Astrocyte of the spinal cord (primary cell): ENCODE measurements at regions not wholly inside any gene's neighbourhood (a gene's known extent, or its start where the extent isn't known, plus 50 kb on each side); places are given as distances from the start of the nearest gene placed in this dataset.
A peak's percentile ranks its signal among the peaks of the same experiment; 100 is the strongest.

Experiments used
- DNase-seq: peaks from one replicate; pipeline ENCODE4 v3.0.0; 2011; ENCODE audit warnings: low read depth, low spot score
- H3K4me3 ChIP-seq: 2 replicates; pipeline ENCODE4 v1.5.1; 2011; ENCODE audit warnings: low read depth, mild to moderate bottlenecking, low read length, moderate library complexity
- in situ Hi-C: cut with HindIII; loops from 2 replicates; pipeline ENCODE4 v1.10.0; 2017; ENCODE audit warnings: low sequenced_read_pairs
- TF ChIP-seq, protein P1 (sequence below): IDR thresholded peaks from 2 replicates; pipeline ENCODE4 v1.5.1; 2012; ENCODE audit warnings: low read depth, mild to moderate bottlenecking, low read length, inconsistent platforms

DNA sequence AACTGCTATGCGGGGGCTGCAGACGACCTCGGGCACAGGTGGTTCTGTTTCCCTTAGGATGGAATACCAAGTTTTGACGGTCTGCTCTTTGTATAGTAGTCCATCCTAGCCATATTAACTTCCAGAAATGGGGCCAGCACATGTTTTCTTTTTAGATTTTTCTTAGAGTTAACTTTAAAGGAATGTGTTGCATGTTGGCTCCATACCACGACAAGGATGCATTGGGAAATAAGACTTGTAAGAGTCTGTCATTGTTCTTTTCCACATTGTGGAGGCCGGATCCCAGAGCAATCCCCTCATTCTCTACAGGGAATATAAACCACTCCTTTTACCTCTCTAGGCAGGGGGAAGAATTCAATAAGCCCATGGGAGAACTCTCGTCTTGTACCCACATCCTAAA, 87.1 kb upstream of the PLSCR4 start:
- DNase-seq = no peak

DNA sequence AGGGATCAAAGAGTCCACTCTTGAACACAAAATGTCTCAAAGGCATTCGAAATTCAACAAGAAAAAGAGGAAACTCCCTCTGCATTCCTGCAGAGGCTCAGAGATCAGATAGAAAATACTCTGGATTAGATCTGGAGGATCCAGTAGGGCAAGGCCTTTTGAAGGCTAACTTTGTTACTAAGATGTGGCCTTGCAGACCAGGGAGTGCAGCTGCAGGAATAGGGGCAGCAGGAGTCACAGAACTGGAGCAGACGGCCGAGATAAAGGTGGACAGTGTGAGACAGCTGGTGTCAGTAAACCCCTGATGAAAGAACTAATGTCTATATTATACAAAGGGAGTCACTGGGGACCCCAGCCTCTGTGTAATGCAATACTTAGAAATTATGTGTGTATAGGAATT, 84.5 kb upstream of the PLSCR4 start:
- in situ Hi-C loops = no loop called here
- no peak for DNase-seq

More for the DNA sequence above, 87.1 kb upstream of the PLSCR4 start:
- in situ Hi-C loops = no loop called here
- TF ChIP-seq, protein P1, sequence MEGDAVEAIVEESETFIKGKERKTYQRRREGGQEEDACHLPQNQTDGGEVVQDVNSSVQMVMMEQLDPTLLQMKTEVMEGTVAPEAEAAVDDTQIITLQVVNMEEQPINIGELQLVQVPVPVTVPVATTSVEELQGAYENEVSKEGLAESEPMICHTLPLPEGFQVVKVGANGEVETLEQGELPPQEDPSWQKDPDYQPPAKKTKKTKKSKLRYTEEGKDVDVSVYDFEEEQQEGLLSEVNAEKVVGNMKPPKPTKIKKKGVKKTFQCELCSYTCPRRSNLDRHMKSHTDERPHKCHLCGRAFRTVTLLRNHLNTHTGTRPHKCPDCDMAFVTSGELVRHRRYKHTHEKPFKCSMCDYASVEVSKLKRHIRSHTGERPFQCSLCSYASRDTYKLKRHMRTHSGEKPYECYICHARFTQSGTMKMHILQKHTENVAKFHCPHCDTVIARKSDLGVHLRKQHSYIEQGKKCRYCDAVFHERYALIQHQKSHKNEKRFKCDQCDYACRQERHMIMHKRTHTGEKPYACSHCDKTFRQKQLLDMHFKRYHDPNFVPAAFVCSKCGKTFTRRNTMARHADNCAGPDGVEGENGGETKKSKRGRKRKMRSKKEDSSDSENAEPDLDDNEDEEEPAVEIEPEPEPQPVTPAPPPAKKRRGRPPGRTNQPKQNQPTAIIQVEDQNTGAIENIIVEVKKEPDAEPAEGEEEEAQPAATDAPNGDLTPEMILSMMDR = no peak
- no peak overlapping the region for H3K4me3 ChIP-seq

DNA sequence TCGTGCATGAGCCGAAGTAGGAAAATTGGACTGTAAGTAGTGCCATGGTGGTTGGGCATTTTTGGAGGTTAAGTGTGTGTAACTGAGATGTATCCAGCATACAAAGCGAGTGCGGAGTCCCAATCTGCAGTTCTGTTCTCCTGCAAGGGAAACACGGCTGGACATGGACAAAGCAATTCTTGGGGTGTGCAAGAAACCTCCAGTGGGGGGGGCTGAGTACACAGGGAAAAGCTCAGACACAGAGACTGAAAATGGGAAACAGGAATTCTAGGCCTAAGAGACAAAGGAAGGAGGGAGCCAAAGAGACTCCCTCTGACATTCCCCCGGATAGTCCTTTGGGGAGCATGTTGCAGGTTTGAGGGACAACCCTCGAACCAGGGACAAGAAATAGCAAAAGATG, 83.2 kb upstream of the PLSCR4 start:
- TF ChIP-seq, protein P1 = peak; percentile 57
- peak; percentile 40 for DNase-seq
- in situ Hi-C loops = no loop called here
- H3K4me3 ChIP-seq = no peak overlapping the region

More for the DNA sequence above, 84.5 kb upstream of the PLSCR4 start:
- no peak overlapping the region for H3K4me3 ChIP-seq
- TF ChIP-seq, protein P1 = no peak

DNA sequence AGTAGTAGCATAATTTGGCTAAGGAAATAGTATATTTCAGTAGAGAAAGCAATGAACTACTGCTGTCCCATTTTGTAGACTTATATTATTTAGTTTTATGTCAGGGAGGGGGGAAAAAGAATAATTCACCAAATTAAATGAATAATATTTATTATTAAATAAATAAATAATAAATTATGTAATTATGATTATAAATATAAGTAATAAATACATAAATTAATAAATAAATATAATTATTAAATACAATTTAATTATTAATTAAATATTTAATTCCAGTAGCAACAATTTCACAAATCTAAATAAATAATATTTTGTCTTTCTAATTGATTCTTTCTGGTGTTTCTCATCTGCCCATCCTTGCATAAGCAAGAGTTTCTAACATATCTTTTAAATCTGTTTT, 81.1 kb upstream of the PLSCR4 start:
- no peak for DNase-seq
- TF ChIP-seq, protein P1 = no peak
- in situ Hi-C loops = no loop called here

DNA sequence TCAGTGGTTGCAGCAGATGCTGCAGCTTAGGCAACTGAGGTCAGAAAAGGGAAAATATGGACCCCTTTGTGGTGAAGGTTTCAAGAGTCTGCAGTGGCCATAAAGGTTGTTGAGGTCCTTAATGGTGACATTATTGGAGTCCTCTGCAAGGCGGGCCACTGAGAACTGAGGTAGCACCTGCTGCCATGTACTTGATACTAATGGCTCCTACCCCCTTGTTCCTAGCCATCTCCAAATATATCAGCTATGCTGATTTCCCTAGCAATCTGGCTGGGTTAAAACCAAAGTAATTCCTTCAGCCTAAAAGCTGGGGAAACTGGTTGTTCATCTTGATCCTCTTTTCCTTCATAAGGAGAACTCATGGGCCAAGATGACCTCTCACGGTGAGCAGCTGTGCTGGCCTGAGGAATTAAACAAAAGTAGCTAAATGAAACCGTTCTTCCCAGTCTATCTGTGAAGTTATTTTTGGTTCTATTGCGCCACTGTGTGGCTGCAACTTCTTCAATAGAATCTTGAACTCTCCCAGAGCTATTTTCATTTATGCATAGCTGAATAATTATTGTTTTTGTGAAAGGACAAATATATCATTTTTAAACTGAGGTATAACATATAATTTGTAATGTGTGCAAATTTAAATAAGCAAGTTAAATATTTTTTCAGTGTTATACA, 76.1 kb upstream of the PLSCR4 start:
- DNase-seq = peak; percentile 79
- H3K4me3 ChIP-seq = no peak overlapping the region
- TF ChIP-seq, protein P1 = peak; percentile 39
- in situ Hi-C loops = no loop called here

More for the DNA sequence above, 81.1 kb upstream of the PLSCR4 start:
- H3K4me3 ChIP-seq = no peak overlapping the region

DNA sequence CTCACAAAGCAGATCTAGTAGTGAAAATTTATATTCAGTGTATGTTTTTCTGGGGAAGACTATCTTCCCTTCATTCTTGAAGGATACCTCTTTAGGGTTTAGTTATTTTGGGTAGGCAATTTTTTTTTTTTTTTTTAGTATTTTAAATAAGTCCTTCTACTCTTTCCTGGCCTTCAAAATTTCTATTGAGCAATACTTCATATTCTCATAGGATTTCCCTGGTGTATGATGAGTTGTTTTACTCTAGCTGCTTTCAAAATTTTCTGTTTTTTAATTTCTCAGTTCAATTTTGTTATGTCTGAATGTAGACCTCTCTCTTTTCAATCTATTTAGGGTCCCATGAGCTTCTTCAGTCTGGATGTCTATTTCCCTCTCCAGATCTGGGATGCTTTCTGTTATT, 74.3 kb upstream of the PLSCR4 start:
- in situ Hi-C loops = no loop called here
- DNase-seq = no peak
- TF ChIP-seq, protein P1 = no peak
- H3K4me3 ChIP-seq = no peak overlapping the region
